OCI-LY3 (cell line): ENCODE measurements at regions not wholly inside any gene's neighbourhood (a gene's known extent, or its start where the extent isn't known, plus 50 kb on each side); places are given as distances from the start of the nearest gene placed in this dataset.

Experiments used
- H2AFZ ChIP-seq: fragments of 200-600, 300-600 bp; shearing (Covaris generic); 2 replicates; pipeline ENCODE4 v1.6.0; 2014; ENCODE audit warnings: antibody characterized with exemption, low read depth, low read length
- H3K27ac ChIP-seq: fragments of 200-600, 300-600 bp; sonication (generic); 2 replicates; pipeline ENCODE4 v1.5.1; 2014; ENCODE audit warnings: mild to moderate bottlenecking, low read length, moderate library complexity, mixed read lengths
- H3K27me3 ChIP-seq: fragments of 200-600, 300-600 bp; sonication (generic); 2 replicates; pipeline ENCODE4 v1.6.1; 2014; ENCODE audit warnings: low read depth, low read length, mixed read lengths
- H3K36me3 ChIP-seq: fragments of 200-600, 300-600 bp; sonication (generic); replicated peaks from 2 replicates; pipeline ENCODE3; 2014; ENCODE audit warnings: low read depth, low read length, mixed read lengths
- H3K4me1 ChIP-seq: fragments of 300-600, 200-600 bp; sonication (generic); 2 replicates; pipeline ENCODE4 v1.6.1; 2014; ENCODE audit warnings: low read length, mixed read lengths
- H3K4me2 ChIP-seq: fragments of 200-600, 300-600 bp; sonication (generic); 2 replicates; pipeline ENCODE4 v1.6.1; 2014; ENCODE audit warnings: low read length, mixed read lengths
- H3K4me3 ChIP-seq: fragments of 300-600, 200-600 bp; sonication (generic); 2 replicates; pipeline ENCODE4 v1.5.1; 2014; ENCODE audit warnings: antibody characterized with exemption, mild to moderate bottlenecking, low read length, moderate library complexity
- H3K79me2 ChIP-seq: fragments of 300-600, 200-600 bp; shearing (Covaris generic); 2 replicates; pipeline ENCODE4 v1.6.1; 2014; ENCODE audit warnings: mild to moderate bottlenecking, low read length, mixed read lengths
- H3K9ac ChIP-seq: fragments of 300-600, 200-600 bp; shearing (Covaris generic); 2 replicates; pipeline ENCODE4 v1.6.0; 2014; ENCODE audit warnings: mild to moderate bottlenecking, low read length, moderate library complexity
- H3K9me3 ChIP-seq: fragments of 200-600, 300-600 bp; shearing (Covaris generic); 2 replicates; pipeline ENCODE4 v1.6.1; 2014; ENCODE audit warnings: low read length, mixed read lengths; ENCODE audit not compliant: insufficient read depth
- H4K20me1 ChIP-seq: fragments of 200-600, 300-600 bp; sonication (generic); 2 replicates; pipeline ENCODE4 v1.6.1; 2016; ENCODE audit warnings: low read length, mixed read lengths; ENCODE audit not compliant: insufficient read depth
- CTCF ChIP-seq: fragments of 200-600, 300-600 bp; sonication (generic); IDR thresholded peaks from 2 replicates; pipeline ENCODE4 v1.5.1; 2014; ENCODE audit warnings: antibody characterized with exemption, low read length, low read depth
- EZH2phosphoT487 ChIP-seq: fragments of 200-600 bp; shearing (Covaris generic); IDR thresholded peaks from 2 replicates; pipeline ENCODE4 v1.6.1; 2018; ENCODE audit warnings: antibody characterized with exemption, mixed run types, low read depth

DNA sequence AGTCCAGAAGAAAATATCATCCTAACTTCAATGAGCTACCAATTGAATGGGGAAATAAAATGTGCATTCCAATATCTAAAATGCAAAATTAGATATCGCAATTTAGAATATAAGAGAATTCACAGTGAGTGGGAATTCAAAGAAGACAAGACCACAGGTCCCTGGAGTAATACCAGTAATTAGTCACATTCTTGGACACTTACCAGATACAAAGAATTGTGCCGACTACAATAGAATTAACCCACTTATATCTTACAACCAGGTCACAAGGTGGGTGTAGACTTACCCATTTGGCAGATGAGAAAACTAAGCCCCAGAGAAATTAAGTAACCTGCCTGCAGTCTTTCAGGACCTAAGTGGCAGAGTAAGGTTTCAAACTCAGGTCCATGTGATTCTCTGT is 84.3 kb upstream of the C1QTNF7 start:
- Histone ChIP-seq H3K4me2 (no peak overlapping the region), H3K36me3 (no peaks in the 10 kb centered on the region), H3K27ac (no peak overlapping the region), H3K27me3 (peaks cover 10% of the 10 kb centered on the region; the same call in 1 of the 2 replicates), H3K79me2 (no peaks in the 10 kb centered on the region), H2AFZ (no peak overlapping the region), H3K4me3 (no peak overlapping the region), H3K9me3 (no peaks in the 10 kb centered on the region), H3K9ac (no peak overlapping the region), H3K4me1 (no peaks in the 10 kb centered on the region), H4K20me1 (no peaks in the 10 kb centered on the region)
- no peak for TF ChIP-seq EZH2phosphoT487
- no peak for TF ChIP-seq CTCF

- Histone ChIP-seq H3K36me3 (no peaks in the 10 kb centered on the region), H3K4me1 (peaks cover 4% of the 10 kb centered on the region), H3K9me3 (no peaks in the 10 kb centered on the region), H3K4me3 (no peak overlapping the region), H3K27ac (no peak overlapping the region), H3K4me2 (no peak overlapping the region), H3K27me3 (peaks cover 10% of the 10 kb centered on the region; the same call in 1 of the 2 replicates), H2AFZ (no peak overlapping the region), H3K9ac (no peak overlapping the region), H4K20me1 (no peaks in the 10 kb centered on the region), H3K79me2 (no peaks in the 10 kb centered on the region)
- TF ChIP-seq EZH2phosphoT487 = no peak
- no peak for TF ChIP-seq CTCF
Observed at GRCh38 chr4:15344041-15344440, 83.8 kb upstream of the C1QTNF7 start.

DNA sequence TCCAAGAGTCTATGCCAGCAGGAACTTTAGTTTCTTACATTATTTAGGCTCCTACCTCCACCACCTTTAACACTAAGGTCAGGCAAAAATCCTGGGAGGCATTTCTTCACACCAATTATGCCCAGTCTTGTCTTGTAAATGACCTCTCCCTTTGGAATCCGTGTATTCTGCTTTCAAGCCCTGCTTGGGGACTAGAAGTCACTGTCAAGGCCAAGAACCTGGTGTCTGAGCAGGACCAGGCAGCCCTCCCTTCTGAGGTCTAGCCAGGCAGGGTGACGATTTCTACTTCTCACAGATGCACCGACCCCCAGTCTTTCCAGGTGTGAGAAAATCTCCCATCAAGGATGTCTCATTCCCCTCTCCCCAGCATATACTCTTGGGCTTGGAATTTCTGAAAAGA is 82.7 kb upstream of the C1QTNF7 start:
- Histone ChIP-seq H3K4me3 (no peak overlapping the region), H3K4me1 (peaks cover 12% of the 10 kb centered on the region), H3K27me3 (peaks cover 6% of the 10 kb centered on the region; the same call in 1 of the 2 replicates), H3K27ac (no peak overlapping the region), H3K9ac (no peak overlapping the region), H4K20me1 (no peaks in the 10 kb centered on the region), H2AFZ (no peak overlapping the region), H3K4me2 (no peak overlapping the region), H3K9me3 (no peaks in the 10 kb centered on the region), H3K36me3 (no peaks in the 10 kb centered on the region), H3K79me2 (no peaks in the 10 kb centered on the region)
- TF ChIP-seq CTCF = no peak
- no peak for TF ChIP-seq EZH2phosphoT487

DNA sequence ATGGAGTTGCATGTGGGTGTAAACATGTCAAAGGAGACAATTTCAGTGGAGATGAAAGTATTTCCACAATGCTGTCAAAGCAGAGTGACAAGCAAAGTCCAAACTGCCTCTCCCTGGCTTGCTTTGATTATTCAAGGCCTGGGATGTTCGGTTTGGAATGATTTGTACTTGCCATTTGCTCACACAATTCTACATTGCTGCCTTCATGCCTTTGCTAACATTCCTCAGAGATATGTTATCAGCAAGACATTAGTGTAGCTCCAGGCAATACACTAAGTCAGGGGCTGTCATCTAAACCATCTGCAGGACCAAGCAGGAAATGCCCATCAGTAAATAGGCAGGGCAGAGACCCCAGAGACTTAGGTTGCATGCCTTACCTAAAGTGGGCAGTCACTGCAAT is 79.6 kb upstream of the C1QTNF7 start:
- no peaks in the 10 kb centered on the region for H3K36me3 ChIP-seq
- no peak overlapping the region for H3K4me2 ChIP-seq
- peaks cover 12% of the 10 kb centered on the region; the same call in 1 of the 2 replicates for H3K27me3 ChIP-seq
- H3K4me3 ChIP-seq = no peak overlapping the region
- no peaks in the 10 kb centered on the region for H3K9me3 ChIP-seq
- peaks cover 12% of the 10 kb centered on the region for H3K4me1 ChIP-seq
- no peak overlapping the region for H3K9ac ChIP-seq
- H3K27ac ChIP-seq = no peak overlapping the region
- no peaks in the 10 kb centered on the region for H3K79me2 ChIP-seq
- no peaks in the 10 kb centered on the region for H4K20me1 ChIP-seq
- H2AFZ ChIP-seq = no peak overlapping the region
- TF ChIP-seq EZH2phosphoT487 (no peak), CTCF (no peak)
